Activated gamma-delta T cell treated with Interleukin-2 at 50 U/mL for 16 hours (primary cell): ENCODE measurements at regions not wholly inside any gene's neighbourhood (a gene's known extent, or its start where the extent isn't known, plus 50 kb on each side); places are given as distances from the start of the nearest gene placed in this dataset.

Source experiments
- DNase-seq: peaks from one replicate; pipeline ENCODE4 v3.0.0-alpha.2; 2020

DNA sequence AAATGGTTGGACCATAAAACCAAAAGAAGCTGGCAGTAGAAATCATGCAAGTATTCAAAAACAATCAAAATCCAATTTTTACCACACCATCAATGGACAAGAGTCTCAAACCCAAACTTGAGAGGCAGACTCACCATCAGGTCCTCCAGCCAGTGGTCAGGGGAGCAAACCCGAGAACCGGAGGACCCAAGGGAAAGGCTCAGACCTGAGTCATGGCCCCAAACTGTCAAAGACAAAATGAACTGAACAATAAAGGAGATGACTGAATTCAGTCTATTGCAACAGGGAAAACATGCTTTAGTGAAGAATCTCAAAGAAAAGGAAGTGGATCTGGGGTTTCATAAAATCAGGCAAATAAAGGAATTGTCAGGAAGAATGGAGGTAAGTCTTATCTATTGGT, 150.7 kb upstream of the MGAT5 start:
- DNase-seq, result no peak

- no peak for DNase-seq
Observed at GRCh38 chr2:134104754-134105153, 149.1 kb upstream of the MGAT5 start.

DNA sequence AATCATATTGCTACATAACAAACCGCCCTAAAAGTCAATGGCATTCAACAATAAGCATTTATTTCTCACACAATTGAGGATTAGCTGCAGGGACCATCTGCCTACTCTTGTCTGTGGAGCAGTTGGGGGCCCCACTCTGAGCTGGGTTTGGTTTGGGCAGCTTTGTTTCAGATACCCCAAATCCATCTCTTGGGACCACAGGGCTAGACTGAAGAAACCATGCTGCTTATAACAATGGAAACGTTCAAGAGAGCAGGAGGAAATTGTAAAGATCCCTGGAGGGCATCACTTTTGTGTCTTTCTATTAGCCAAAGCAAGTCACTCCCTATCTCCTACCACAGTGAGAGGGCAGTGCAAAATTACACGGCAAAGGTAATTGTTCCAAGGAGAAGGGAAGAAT, 146.5 kb upstream of the MGAT5 start:
- DNase-seq, result no peak

- no peak for DNase-seq
Observed at GRCh38 chr2:134108113-134108512, 145.8 kb upstream of the MGAT5 start.

- DNase-seq, result no peak
Observed at GRCh38 chr2:134109246-134109645, 144.6 kb upstream of the MGAT5 start.

- no peak for DNase-seq
Observed at GRCh38 chr2:134109725-134110124, 144.1 kb upstream of the MGAT5 start.

- DNase-seq, result no peak
Observed at GRCh38 chr2:134110532-134110931, 143.3 kb upstream of the MGAT5 start.

- DNase-seq, result no peak
Observed at GRCh38 chr2:134117676-134118075, 136.2 kb upstream of the MGAT5 start.

DNA sequence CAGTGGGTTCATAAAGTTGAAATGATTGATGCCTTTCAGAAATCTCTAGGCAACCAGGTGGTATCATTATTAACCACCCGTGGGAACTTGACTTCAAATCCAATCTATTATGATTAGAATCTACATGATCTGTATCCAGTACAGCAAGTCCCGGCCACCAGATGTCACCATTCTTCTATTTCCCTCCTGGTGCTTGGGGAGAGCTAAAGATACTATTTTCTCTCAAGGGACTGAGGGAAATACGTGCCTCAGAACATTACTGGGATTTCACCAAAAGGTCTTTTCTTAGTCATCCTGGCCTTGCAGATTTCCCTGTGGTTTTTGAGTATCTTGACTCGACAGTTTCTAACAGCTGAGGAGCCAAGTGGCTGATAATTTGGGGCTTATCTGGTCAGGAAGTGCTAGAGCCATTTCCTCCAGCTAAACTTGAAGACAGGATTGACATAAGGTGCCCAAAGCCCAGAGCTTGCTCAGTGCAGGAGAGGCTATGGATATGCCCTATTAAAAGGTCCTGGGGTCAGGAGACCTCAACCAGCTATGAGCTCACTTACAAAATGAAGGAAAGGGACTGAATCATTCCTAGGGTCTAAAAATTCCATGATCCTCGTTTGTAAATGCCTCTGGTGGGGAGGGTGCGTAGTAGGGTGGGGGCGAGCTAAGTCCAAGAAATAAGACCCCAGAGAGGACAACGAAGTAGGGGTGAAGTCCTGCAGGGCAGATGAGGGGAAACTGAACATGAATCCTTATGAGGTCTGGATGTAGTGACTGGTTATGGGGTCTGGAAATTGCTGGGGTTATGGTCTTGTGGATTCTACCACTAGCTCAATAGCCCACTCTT, 135.4 kb upstream of the MGAT5 start:
- peak; percentile 84 for DNase-seq

GRCh38 chr2:134119117-134119712, 134.7 kb upstream of the MGAT5 start:
- no peak for DNase-seq

GRCh38 chr2:134119713-134120405, 134.0 kb upstream of the MGAT5 start:
- peak; percentile 73 for DNase-seq

DNA sequence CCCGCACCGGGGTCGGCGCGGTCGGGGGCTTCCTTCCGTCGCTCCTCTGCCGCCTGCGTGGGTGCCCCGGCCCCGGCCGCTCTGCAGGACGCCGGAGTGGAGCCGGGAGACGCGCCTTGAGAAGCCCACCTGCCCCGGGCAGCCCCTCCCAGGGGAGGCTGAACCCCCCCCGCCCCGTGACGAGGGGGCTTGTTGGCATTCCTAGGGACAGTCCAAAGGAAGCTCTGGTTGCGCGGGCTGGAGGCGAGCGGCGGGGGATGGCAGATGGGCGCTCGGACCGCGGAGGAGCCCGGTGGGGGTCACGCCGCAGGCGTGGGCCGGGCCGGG, 133.5 kb upstream of the MGAT5 start:
- no peak for DNase-seq

DNA sequence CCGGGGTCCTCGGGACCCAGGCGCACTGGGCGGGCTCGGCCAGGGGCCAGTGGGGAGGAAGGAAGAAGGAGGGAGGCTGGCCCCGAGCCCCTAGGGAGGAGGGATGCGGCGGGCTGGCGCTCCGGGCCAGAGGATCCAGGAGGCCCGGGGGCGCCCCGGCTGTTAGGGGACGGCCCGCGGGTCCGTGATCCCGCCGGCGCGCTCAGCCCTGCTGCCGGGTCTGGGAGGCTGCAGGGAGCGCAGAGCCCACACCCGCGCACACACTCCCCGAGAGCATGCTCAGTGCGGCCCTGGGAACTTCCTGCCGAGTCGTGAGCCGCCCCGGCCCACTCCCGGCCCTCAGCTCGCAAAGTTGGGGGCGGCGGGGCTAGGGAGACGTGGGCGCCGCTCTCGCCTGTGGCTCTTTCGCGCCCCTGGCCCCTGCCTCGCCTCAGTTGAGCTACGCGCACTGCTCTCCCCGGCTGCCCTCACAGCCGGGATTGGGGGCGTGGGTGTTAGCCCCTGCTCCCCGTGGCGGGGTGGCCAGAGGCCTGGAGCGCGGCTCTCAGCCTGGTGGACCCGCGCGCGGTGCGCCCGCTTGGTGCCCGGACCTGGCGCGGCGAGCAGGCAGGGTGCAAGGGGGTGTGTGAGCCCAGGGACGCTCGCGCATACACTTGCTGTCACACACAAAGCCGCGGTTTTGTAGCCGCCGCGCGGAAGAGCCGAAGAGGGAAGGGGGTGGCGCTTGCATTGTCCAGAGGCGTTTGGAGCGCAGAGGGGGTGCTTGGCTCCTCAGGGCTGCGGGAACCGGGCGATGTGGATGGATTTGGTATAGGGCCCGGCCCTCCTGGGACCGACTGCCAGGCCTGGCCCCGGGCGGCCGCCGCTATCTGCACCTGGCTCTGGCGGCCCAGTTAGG, 132.9 kb upstream of the MGAT5 start:
- DNase-seq, result peak; percentile 62

DNA sequence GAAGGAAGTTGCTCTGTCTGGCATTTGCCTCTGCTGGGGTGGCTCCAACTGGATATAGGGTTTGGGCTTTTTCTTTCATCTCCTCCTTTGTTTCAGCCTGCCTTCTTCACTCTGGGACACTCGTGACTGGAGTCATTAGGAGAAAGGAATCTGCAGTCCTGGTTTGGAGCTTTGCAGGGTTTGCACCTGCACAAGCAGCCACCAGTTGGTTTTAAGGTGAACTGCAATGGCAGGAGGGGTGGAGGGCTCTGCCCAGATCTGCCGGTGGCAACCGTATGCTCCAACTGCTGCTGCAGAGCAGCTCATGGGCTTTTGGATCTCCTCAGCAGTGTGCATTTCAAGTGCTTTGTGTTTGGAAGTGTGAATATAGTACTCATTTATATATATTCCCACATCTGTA, 131.3 kb upstream of the MGAT5 start:
- no peak for DNase-seq

GRCh38 chr2:134123332-134123731, 130.5 kb upstream of the MGAT5 start:
- DNase-seq, result no peak

DNA sequence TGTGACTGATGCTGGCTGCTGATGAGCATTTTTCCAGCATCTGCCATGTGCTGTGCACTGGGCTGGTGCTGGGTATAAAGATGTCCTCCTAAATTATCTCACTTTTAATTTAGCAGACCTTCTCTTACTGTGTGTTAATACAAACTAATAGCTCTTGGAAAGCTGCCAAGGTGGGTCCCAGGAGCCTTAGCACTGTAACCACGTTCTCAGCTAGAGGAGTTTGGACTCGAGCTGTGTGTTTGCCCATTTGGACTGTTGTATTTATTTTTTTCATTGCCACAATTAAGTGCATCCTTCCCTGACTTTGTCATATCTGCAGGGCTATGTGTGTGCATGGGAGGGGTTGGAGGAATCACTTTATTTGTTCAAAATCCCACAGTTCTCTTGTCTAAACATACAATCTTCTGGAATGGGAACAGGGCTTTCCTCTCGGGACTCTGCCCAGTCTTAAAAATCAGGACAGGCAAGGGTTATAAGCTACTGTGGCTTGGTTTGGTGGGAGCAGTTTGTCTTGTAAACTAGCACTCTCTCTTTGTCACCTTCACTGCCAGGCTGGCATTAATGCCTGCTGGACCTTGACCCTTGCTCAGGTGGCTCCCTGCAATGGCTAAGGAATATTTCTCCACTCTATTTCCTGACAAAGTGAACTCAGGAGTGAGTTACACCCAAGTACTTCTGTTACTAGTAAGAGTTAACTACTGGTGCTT, 129.7 kb upstream of the MGAT5 start:
- no peak for DNase-seq

- DNase-seq, result peak; percentile 47
Observed at GRCh38 chr2:134127496-134127895, 126.4 kb upstream of the MGAT5 start.

DNA sequence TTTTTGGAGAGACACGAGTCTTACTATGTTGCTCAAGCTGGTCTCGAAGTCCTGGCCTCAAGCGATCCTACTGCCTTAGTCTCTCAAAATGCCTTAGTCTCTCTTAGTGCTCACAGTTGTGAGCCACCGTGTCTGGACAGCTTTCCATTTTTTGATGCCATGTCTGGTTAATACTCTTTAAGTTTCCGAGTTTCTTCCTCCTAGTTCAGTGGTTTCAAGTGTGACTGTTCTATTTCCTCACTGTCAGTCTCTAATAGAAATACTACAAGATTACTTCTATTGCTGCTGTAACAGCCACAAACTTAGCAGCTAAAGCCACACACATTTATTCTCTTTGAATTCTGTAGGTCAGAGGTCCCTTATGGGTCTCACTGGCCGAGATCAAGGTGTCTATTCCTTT, 125.1 kb upstream of the MGAT5 start:
- no peak for DNase-seq

DNA sequence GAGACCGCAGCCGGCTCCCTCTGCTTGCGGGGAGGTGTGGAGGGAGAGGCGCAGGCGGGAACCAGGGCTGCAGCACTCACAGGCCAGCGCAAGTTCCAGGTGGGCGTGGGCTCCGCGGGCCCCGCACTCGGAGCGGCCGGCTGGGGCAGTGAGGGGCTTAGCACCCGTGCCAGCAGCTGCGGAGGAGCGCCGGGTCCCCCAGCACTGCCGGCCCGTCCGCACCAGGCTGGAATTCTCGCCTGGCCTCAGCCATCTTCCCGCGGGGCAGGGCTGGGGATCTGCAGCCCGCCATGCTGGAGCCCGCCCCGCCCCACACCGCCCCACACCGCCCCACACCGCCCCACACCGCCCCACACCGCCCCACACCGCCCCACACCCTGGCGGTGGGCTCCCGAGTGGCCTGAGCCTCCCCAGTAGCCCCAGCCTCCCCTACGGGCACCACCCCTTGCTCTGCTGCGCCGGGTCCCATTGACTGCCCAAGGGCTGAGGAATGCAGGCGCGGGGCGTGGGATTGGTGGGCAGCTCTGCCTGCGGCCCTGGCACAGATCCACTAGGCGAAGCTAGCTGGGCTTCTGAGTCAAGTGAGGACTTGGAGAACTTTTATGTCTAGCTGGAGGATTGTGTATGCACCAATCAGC, 123.9 kb upstream of the MGAT5 start:
- no peak for DNase-seq

DNA sequence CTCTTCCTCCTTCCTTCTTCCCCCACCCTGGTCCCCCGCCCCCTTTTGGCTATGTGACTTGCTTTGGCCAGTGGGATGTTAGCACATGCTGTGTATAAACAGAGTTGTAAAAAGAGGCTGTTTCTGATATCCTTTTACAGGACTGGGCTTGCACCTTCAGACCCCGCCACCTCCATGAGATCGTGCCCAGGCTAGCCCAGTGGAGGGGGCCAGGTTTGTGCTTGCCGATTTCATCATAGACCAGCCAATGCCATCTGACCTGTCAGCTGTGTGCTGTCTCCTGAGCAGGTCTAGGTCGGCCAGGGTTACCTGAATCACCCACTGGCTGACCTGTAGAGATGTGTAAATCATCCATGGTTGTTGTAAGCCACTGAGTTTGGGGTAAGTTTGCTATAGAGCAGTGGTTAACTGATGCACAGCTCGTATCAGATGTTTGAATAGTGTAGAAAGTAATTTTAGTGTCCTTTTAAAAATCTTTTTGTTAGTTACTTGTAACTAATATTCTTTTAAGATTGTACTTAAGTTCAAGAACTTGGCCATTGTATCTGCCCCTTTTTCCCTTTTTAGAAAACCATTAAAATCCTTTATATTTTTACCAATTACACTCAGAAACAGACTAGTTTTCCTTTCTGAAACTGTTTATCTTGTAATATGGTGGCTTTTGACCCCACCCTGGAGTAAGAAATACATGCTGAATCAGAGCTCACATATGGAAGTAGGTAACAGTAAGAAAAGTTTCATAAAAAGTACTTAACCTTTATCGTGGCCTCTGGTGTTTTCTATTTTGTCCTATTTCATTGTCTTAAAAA, 122.0 kb upstream of the MGAT5 start:
- DNase-seq, result no peak

GRCh38 chr2:134132490-134132857, 121.4 kb upstream of the MGAT5 start:
- no peak for DNase-seq
